ENCODE measurements at regions not wholly inside any gene's neighbourhood (a gene's known extent, or its start where the extent isn't known, plus 50 kb on each side); places are given as distances from the start of the nearest gene placed in this dataset.

GRCh38 chr21:15676935-15677334, 52.8 kb upstream of the USP25 start:
- DNase-seq: no peak
- WGBS, 2 donors: 84 to 95% methylated on average over 1 of the region's 1 CpG
- Histone ChIP-seq H3K4me1 (no peaks in the 10 kb centered on the region), H3K27me3 (no peaks in the 10 kb centered on the region), H3K36me3 (no peaks in the 10 kb centered on the region), H3K4me3 (no peak overlapping the region), H3K9me3 (no peaks in the 10 kb centered on the region), H3K27ac (no peak overlapping the region)
- TF ChIP-seq CTCF (IDR thresholded peaks at IDR 0.05) (no peak), POLR2A (IDR thresholded peaks at IDR 0.05) (no peak), EP300 (IDR thresholded peaks at IDR 0.05) (no peak), POLR2AphosphoS5 (IDR thresholded peaks at IDR 0.05) (no peak)
- intact Hi-C loops (cut with DNase I): no loop called here

DNA sequence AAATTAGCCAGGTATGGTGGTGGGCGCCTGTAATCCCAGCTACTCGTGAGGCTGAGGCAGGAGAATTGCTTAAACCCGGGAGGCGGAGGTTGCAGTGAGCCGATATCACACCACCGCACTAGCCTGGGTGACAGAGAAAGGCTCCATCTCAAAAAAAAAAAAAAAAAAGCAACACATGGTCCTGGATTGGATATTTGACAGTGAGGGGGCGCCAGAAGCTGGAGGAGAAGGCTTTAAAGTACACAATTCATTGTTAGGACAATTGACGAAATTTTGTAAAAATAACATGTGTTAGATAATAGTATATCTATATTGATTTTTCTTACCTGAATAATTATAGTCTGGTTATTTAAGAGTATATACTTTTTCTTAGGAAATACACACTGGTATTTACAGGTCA, 50.2 kb upstream of the USP25 start:
- no peak for DNase-seq
- Histone ChIP-seq H3K27me3 (no peaks in the 10 kb centered on the region), H3K36me3 (no peaks in the 10 kb centered on the region), H3K9me3 (no peaks in the 10 kb centered on the region), H3K4me3 (no peak overlapping the region), H3K27ac (no peak overlapping the region), H3K4me1 (no peaks in the 10 kb centered on the region)
- no peak for TF ChIP-seq POLR2AphosphoS5 (IDR thresholded peaks at IDR 0.05)
- TF ChIP-seq EP300 (IDR thresholded peaks at IDR 0.05): no peak
- TF ChIP-seq POLR2A (IDR thresholded peaks at IDR 0.05): no peak
- no peak for TF ChIP-seq CTCF (IDR thresholded peaks at IDR 0.05)
- 91 to 92% methylated on average over 8 of the region's 8 CpGs for WGBS, 2 donors
- intact Hi-C loops (cut with DNase I): no loop called here

Small RNA genes in the stretch of these regions (small RNA-seq; reads per million reads assigned to genes)
- gene AF246928.1: 0 reads per million in 3 donors
- 0 reads per million in 3 donors for gene CYCSP42
- gene RNU6-1326P: 0 reads per million in 3 donors
